ENCODE measurements at regions not wholly inside any gene's neighbourhood (a gene's known extent, or its start where the extent isn't known, plus 50 kb on each side); places are given as distances from the start of the nearest gene placed in this dataset.

DNA sequence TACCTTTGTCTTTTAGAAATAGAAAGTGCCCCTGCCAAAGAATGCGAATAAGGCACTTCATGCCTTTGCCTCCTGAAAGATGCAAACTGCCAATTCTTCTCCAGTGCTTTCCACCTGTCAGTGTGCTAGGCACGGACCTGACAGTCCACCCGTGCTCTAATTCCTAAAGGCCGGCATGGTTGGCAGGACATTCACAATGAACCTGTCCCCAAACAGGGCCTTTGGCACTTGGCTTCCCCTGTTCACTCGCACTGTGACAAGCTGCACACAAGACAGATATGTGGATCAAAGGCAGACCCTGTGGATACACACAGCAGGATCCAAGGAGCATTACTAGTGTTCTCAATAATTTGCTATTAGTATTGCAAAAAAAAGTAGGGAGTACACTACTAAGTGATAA lies 505.7 kb upstream of the AGTR1 start:
- TF ChIP-seq, protein P1, sequence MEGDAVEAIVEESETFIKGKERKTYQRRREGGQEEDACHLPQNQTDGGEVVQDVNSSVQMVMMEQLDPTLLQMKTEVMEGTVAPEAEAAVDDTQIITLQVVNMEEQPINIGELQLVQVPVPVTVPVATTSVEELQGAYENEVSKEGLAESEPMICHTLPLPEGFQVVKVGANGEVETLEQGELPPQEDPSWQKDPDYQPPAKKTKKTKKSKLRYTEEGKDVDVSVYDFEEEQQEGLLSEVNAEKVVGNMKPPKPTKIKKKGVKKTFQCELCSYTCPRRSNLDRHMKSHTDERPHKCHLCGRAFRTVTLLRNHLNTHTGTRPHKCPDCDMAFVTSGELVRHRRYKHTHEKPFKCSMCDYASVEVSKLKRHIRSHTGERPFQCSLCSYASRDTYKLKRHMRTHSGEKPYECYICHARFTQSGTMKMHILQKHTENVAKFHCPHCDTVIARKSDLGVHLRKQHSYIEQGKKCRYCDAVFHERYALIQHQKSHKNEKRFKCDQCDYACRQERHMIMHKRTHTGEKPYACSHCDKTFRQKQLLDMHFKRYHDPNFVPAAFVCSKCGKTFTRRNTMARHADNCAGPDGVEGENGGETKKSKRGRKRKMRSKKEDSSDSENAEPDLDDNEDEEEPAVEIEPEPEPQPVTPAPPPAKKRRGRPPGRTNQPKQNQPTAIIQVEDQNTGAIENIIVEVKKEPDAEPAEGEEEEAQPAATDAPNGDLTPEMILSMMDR (IDR thresholded peaks at IDR 0.05), result no peak
- TF ChIP-seq POLR2AphosphoS5 (IDR thresholded peaks at IDR 0.05; ENCODE audit: insufficient read depth in 1 of 2, low read depth in 1 of 2), result no peak
